MM.1S (cell line): ENCODE measurements at regions not wholly inside any gene's neighbourhood (a gene's known extent, or its start where the extent isn't known, plus 50 kb on each side); places are given as distances from the start of the nearest gene placed in this dataset.

ENCODE experiments used
- EZH2 ChIP-seq: fragments of 300-600 bp; sonication (generic); optimal IDR thresholded peaks from 2 replicates; pipeline ENCODE3; 2017; ENCODE audit warnings: low read depth, mild to moderate bottlenecking, antibody characterized with exemption, low read length, mixed read lengths
- TF ChIP-seq, protein P1 (sequence below): fragments of 300-600 bp; sonication (generic); IDR thresholded peaks from 2 replicates; pipeline ENCODE4 v1.5.1; 2016; ENCODE audit warnings: antibody characterized with exemption, low read length, mixed read lengths

DNA sequence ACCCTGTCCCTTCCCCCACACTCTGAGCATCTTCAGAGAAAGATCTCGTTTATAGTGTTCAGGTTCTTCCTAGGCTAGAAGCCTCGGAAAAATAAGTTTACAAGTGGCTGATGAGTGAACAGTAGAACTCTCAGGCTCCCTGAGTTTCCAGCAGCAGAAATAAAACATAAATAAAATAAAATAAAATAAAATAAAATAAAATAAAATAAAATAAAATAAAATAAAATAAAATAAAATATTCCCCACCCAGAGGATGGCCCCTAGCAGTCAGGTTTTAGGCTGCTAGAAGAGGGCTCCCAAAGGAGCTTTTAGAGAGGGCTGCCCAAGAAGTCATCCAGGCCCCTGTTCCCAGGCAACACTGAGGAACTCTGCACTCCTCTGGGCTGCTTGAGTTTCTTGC, 55.1 kb downstream of the KCNC4 start:
- TF ChIP-seq, protein P1, sequence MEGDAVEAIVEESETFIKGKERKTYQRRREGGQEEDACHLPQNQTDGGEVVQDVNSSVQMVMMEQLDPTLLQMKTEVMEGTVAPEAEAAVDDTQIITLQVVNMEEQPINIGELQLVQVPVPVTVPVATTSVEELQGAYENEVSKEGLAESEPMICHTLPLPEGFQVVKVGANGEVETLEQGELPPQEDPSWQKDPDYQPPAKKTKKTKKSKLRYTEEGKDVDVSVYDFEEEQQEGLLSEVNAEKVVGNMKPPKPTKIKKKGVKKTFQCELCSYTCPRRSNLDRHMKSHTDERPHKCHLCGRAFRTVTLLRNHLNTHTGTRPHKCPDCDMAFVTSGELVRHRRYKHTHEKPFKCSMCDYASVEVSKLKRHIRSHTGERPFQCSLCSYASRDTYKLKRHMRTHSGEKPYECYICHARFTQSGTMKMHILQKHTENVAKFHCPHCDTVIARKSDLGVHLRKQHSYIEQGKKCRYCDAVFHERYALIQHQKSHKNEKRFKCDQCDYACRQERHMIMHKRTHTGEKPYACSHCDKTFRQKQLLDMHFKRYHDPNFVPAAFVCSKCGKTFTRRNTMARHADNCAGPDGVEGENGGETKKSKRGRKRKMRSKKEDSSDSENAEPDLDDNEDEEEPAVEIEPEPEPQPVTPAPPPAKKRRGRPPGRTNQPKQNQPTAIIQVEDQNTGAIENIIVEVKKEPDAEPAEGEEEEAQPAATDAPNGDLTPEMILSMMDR = no peak
- TF ChIP-seq EZH2 = no peak
